GM18505 (cell line): ENCODE measurements at regions not wholly inside any gene's neighbourhood (a gene's known extent, or its start where the extent isn't known, plus 50 kb on each side); places are given as distances from the start of the nearest gene placed in this dataset.

ENCODE experiments used
- ATAC-seq: cut with Tn5 transposase; IDR thresholded peaks from one replicate; pipeline ENCODE4 v1.9.1; 2021; ENCODE audit not compliant: unreplicated experiment
- POLR2A ChIP-seq: IDR thresholded peaks from 4 replicates; pipeline ENCODE4 v1.6.1; 2011; ENCODE audit warnings: borderline replicate concordance; ENCODE audit not compliant: insufficient read depth, insufficient read length; ENCODE audit errors: extremely low read depth

DNA sequence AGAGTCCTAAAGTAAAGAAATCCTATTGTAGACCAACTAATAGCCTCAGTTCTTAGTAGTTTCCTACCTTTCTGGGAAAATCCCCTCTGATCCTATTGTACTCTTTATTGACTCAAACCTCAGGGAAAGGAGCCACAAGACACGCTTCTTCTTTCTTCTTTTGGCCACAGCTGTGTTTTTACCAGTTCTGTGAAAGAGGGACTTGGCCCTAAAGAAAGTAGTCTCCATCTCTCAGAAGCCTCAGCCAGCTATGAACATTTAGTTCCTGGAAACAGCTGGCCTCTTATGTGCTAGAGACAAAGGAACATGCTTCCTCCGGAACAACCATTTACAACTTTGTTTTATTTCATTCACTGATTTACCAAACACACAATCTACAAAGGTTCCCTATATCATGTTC lies 66.1 kb upstream of the ARID2 start:
- TF ChIP-seq POLR2A = no peak
- no peak for ATAC-seq

DNA sequence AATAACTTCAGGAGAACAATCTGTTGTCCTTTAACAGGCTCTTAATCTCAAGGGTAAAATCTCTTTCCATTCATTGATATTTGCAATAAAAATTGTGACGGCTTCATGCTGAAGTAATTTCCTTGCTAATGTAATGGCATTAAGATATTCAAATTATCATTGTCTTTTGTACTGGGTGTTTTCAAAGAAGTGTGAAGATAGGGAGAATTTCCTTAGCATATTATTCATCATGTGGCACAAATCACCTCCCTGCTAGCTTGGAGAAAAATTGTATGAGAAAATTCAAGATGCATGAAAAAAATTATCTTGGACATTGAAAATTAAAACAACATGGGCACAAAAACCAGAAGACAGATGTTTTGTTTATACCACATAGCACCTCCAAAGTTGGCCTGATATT lies 63.6 kb upstream of the ARID2 start:
- no peak for ATAC-seq
- no peak for TF ChIP-seq POLR2A

DNA sequence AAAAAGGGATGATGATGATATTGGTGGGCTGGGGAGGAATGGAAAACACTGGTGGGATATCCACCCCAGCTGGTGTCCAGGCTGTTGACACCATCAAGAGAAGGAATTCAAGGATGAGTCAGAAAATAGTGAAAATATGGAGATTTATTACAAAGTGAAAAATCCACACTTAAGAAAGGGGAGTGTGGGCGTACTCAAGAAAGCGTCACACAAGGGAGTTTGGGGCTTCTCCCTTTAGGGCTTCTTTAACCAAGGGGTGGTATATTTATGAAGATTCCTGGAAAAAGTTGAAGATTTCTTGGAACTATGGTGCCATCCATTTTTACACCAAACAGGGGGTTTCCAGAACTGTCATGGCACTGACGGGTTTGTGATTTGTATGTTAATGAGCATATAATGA lies 63.1 kb upstream of the ARID2 start:
- ATAC-seq = no peak

DNA sequence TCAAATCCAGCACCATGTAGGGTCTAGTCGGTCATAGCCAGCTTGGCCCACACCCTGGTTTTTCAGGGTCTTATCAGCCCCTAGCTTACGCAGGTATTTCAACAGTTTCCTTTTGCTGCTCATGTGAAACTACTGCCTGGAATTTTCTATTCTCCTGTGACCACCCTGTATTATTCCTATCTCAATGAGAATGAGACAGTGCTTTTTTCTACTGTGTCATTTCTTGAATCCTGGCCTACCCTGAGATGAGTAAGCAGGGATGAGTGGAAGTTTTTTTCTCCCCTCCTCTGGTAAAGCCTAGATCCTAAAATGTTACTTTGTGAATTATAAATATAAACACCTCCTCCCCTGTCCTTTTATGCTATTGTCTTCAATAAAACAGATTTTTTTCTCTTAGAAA lies 62.7 kb upstream of the ARID2 start:
- no peak for ATAC-seq
- TF ChIP-seq POLR2A = no peak

More for the DNA sequence above, 63.1 kb upstream of the ARID2 start:
- TF ChIP-seq POLR2A = no peak

DNA sequence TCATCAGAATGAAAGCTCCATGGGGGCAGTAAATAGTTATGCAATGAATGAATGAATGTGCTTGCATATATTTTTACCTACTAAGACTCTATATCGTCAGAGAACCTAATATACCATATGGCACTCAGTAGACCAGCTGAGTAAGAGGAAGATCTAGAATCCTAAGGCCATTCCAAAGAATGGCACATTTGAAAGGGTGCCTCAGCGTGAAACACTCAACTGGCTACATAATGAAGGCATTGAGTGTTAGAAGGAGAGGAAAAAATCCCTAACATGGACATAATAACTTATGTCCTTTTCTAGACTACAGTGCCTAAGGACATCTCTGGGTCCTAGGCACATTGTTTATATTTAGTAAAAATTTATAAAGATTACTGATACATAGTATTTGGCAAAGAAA lies 61.7 kb upstream of the ARID2 start:
- TF ChIP-seq POLR2A = no peak
- ATAC-seq = no peak

DNA sequence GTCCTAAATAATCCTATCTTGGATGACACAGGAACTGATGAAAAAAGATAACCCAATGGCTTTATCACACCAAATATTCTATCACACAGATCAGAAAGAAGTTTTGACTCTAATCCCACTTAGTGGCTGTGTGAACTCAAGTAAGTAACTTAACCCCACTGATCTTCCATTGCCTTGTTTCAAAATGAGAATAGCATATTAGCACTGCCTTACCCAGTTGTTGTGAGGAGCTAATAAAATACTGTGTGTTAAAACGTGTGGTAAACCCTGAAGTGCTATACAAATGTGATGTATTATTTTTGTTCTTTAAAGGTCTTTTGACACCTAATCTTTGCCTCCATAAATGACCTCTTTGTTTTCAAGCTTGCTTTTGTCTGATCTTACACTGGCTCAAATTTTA lies 60.9 kb upstream of the ARID2 start:
- no peak for TF ChIP-seq POLR2A
- ATAC-seq = peak; percentile 8

DNA sequence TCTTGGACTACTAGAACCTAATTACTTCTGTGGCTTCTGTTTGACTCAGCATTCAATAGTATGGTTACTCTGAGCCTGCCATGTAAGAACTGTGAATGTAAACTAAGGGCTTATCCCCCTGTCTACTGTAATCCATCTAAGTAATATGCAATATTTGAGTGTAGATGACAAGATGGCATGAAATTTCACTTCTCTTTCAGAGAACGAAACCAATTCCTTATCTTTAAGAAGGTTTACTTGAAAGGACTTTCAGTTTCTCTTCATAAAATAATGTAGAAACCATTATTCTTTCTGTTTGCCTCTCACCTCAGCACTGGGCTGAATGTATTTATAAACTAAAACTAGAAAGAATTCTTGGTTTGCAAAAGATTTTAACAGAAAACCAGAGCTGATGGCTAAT lies 60.4 kb upstream of the ARID2 start:
- ATAC-seq = peak; percentile 85
- no peak for TF ChIP-seq POLR2A

DNA sequence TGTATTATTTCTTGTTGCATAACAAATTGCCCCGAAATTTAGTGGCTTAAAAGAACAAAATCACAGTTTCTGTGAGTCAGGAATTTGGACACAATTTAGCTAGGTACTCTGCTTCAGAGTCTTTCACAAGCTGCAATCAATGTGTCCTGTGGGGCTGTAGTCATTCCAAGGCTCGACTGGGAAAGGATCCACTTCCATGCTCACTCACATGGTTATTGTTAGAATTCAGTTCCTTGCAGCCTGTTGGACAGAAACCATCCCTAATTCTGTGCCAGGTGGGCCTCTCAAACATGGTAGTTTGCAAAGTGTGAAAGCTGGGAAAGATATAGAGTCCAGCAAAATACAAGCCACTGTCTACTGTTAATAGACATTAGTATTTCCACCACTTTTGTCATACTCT lies 59.7 kb upstream of the ARID2 start:
- no peak for ATAC-seq
- no peak for TF ChIP-seq POLR2A

DNA sequence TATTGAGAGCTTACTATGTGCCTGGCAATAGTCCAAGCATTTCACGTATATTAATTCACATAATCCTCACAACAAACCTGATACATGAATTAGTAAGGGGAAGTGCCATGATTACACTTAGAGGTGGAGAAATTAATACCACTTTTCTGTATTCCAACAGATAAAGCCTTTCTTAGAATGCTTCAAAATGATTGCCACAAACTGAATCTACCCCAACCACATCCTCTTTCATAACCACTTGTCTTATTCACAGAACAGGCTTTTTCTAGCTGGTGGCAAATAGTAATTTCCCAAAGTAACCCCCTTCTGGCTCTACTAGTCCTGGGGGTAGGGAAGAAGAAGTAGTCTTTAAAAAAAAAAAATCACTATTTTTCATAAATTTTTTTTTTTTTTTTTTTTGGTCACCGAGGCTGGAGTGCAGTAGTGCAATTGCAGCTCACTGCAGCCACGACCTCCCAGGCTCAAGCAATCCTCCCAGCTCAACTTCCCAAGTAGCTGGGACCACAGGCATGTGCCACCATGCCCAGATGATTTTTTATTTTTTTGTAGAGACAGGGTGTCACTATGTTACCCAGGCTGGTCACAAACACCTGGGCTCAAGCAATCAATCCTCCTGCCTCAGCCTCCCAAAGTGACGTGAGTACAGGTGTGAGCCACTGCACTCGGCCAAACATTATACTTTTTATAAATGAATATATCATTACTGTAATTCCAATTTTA lies 59.0 kb upstream of the ARID2 start:
- TF ChIP-seq POLR2A = no peak
- ATAC-seq = peak; percentile 45

DNA sequence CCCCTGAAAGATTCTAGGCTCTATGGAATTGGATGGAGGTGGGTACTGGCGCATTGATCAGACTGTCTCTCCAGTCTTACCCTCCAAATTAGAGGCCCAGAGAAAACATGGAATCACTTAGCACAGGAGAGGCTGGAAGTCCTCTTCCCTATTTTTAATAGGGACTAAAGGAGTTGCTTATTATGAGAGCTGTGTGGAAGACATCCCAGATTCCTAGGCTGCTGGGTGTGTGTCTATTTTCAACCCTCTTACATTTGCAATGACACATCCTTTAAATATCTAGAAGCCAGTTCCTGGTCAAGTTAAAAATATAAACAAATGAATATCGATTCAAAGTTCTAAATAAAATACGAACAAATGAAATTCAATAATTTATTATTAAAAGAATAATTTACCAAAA lies 58.3 kb upstream of the ARID2 start:
- ATAC-seq = no peak
- no peak for TF ChIP-seq POLR2A

DNA sequence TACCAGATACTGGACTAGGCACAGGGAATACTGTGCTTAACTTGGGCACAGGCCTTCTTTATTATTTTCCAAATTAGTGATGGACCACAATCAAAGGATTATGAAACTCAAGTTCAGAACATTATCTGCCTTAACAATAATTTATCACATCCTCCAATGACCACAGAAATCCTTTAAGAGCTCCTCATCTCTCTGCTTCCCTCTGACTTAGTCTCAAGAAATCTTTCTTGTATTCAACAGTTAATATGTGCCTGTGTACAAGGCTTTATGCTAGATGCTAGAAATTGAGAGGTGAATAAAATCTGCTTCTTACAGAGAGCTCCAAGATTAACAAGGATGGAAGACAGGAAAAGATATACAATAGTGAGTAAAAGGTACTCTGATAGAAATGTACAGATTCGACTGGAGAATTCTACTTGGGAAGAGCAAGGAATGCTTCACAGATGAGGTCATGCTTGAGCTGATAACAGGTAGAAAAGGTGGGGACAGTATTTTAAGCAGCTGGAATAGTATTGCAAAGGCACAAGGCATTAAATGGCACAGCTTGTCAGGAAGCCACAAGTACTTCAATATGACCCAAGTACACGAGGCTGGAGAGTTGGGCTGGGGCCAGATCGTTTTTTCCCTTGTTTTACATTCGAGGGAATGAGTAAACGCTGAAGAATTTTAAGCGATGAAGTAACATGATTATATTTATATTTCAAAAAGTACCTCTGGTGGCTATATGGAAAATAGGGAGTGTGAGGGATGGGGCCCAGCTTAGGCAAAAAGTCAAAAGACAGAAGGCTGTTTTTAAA lies 55.1 kb upstream of the ARID2 start:
- ATAC-seq = no peak
- TF ChIP-seq POLR2A = no peak

DNA sequence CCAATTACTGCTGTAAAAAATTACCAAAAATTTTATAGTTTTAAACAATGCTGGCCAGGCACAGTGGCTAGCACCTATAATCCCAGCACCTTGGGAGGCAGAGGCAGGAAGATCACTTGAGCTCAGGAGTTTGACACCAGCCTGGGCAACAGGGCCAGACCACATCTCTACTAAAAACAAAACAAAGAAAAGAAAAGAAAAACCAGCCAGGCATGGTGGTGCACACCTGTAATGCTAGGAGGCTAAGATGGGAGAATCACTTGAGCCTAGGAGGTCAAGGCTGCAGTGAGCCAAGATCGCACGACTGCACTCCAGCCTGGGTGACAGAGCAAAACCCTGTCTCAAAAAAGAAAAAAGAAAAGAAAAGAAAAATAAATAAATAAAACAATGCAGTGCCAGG lies 54.0 kb upstream of the ARID2 start:
- ATAC-seq = no peak
- no peak for TF ChIP-seq POLR2A
